ENCODE measurements at regions not wholly inside any gene's neighbourhood (a gene's known extent, or its start where the extent isn't known, plus 50 kb on each side); places are given as distances from the start of the nearest gene placed in this dataset.

- no peak for TF ChIP-seq TFE3 (CRISPR knock-in tag; IDR thresholded peaks at IDR 0.05)
Measured at GRCh38 chr1:38568061-38568857, 291.3 kb downstream of the RRAGC start (continued).

GRCh38 chr1:38567401-38567800 lies 292.2 kb downstream of the RRAGC start:
- ChIA-PET CTCF (ENCODE audit: low intra/inter-chr PET ratio) (no interaction called here), POLR2A (interaction anchor here (0.6 to 1.0 kb wide), 2 partner anchors 91 to 99 kb away, joined by 3 read pairs; no protein-coding TSS in a partner anchor)
- intact Hi-C loops (cut with micrococcal nuclease) (no loop called here), in situ Hi-C loops (cut with MboI) (no loop called here)
- no peak overlapping the region for H2AFZ ChIP-seq (ENCODE audit: low read depth, low read length)
- peaks cover 0 to 9% of the 10 kb centered on the region in 2 experiments; a peak in 3 of 5 replicates for H3K4me1 ChIP-seq (replicated peaks in 1 of 2; ENCODE audit: control insufficient read depth in 2 of 2, insufficient read depth in 2 of 2, low read length in 2 of 2)
- peaks cover 12 to 42% of the 10 kb centered on the region in 2 experiments; a peak in 4 of 5 replicates for H3K27me3 ChIP-seq (ENCODE audit: control insufficient read depth in 2 of 2, insufficient read depth in 2 of 2, low read length in 2 of 2)
- no peaks in the 10 kb centered on the region for H3K9me1 ChIP-seq (ENCODE audit: control insufficient read depth, insufficient read depth, low read length)
- H3K9me3 ChIP-seq (replicated peaks; ENCODE audit: control insufficient read depth, insufficient read depth, low read depth, low read length) = no peaks in the 10 kb centered on the region
- H3K36me3 ChIP-seq (ENCODE audit: control insufficient read depth, insufficient read depth, low read length) = no peaks in the 10 kb centered on the region
- no TSS peak for BruUV-seq (replicated peaks)
- no peak overlapping the region for H3K9ac ChIP-seq (ENCODE audit: insufficient read depth in 1 of 2, low read depth in 2 of 2, low read length in 2 of 2)
- no peak for FAIRE-seq
- ATAC-seq = no peak
- H3K79me2 ChIP-seq (ENCODE audit: control insufficient read depth, insufficient read depth, low read length) = no peaks in the 10 kb centered on the region
- WGBS (ENCODE audit: insufficient coverage, low coverage, missing lambda C conversion rate) = 23% methylated on average over 5 of the region's 5 CpGs
- no peak overlapping the region for H3K4me3 ChIP-seq
- H3K27ac ChIP-seq (ENCODE audit: extremely low read depth, low read depth, low read length) = no peak overlapping the region
- no peak for DNase-seq (ENCODE audit: extremely low read depth in 1 of 4, low spot score in 3 of 4)
- TF ChIP-seq CAMTA2 (CRISPR knock-in tag; conservative IDR thresholded peaks at IDR 0.05) (no peak), SIN3B (IDR thresholded peaks at IDR 0.05; ENCODE audit: low read depth) (no peak), NFXL1 (CRISPR knock-in tag; IDR thresholded peaks at IDR 0.05) (no peak), KLF1 (tag; IDR thresholded peaks at IDR 0.05) (no peak)
- H3K4me2 ChIP-seq (ENCODE audit: insufficient read depth, low read length) = no peak overlapping the region
- 0 out of 2 replicates have a peak, but pooled peaks cover 4% of the 10 kb centered on the region for H4K20me1 ChIP-seq (replicated peaks; ENCODE audit: control insufficient read depth, insufficient read depth, low read length)

All from K562 (cell line).